GM21526 (cell line): ENCODE measurements at regions not wholly inside any gene's neighbourhood (a gene's known extent, or its start where the extent isn't known, plus 50 kb on each side); places are given as distances from the start of the nearest gene placed in this dataset.
"Not testable (repeated sequence)": the region's sequence is repeated elsewhere in the genome, so short reads cannot be mapped to it uniquely, and the experiment has no call there.

ENCODE experiments used
- ATAC-seq: cut with Tn5 transposase; IDR thresholded peaks from one replicate; pipeline ENCODE4 v1.9.1; 2021; ENCODE audit warnings: moderate library complexity; ENCODE audit not compliant: unreplicated experiment, low FRiP score

GRCh38 chr11:116356451-116356850, 416.3 kb downstream of the BUD13 start:
- ATAC-seq, result no peak

DNA sequence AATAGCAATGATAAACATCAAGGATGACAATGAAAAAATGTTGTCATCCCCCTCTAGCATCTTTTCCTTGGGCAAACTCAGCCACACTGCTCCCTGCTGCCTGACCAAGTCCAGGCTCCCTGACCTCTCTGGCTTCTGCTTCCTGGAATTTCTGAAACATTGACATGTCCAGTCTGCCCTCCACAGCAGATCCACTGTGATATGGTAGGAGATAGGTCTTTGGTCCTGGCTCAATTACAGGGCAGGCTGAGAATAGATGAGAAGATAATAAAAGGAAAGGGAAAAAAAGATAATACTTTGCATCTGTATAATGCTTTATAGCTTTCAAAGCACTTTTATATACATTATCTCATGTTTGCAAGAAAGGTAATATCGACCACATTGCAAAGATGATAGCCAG, 417.7 kb downstream of the BUD13 start:
- no peak for ATAC-seq

GRCh38 chr11:116353589-116353988, 419.2 kb downstream of the BUD13 start:
- no peak for ATAC-seq

DNA sequence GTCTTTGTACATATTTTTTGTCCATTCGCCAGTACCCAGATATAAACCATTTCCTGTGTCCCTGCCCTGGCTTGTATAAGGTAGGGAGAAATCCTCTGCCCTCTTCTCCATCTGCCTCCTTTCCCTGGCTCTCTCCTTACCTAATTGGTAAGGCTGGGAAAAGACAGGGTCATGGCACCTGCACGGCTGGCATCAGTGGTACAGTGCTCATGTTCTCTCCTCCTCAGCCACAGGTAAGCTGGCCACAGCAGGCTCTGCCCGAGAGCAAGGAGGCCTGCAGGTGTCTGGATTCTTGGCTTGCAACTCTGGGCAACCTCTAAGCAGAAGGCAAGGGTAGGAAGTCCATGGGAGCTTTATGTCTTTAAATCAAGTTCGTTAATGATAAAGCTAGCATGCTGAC, 419.9 kb downstream of the BUD13 start:
- no peak for ATAC-seq

DNA sequence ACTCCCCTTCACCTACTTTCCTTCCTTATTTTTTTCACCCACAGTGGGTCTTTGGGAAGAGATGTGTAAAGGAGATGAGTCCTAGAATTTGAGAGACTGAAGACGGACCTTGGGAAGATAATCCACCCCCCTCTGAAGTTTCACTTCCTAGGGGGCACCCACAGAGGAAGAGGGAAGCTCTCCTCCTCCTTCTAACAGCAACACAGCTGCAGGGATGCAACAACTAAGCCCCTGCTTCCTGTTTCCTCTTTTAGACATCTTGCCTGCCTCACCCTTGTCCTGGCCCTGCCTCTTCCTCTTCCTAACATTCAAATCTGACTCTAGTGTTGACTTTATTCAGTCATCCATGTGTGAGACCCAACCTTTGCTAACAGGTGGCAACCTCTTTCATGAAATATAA, 424.6 kb downstream of the BUD13 start:
- no peak for ATAC-seq

GRCh38 chr11:116345575-116345974, 427.2 kb downstream of the BUD13 start:
- ATAC-seq, result no peak

DNA sequence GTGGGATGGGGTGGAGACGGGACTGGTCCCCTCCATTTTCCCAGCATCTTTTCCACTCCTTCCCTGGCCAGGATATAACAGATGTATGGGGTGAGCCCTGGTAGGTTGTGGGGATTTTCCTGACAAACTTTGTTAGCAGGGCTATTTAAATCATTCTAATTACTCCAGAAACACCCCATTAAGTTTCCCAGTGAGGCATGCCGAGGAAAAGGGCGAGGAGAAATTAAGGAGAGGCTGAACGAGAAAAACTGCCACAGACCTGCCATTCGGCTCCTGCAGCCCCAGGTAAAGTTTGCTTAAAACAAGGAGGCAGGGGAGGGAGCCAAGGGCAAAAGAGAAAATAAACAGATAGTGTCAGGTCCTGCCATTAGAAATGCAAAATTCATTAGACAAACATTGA, 428.2 kb downstream of the BUD13 start:
- ATAC-seq, result no peak

GRCh38 chr11:116343270-116343669, 429.5 kb downstream of the BUD13 start:
- no peak for ATAC-seq

GRCh38 chr11:116342148-116342547, 430.6 kb downstream of the BUD13 start:
- no peak for ATAC-seq

GRCh38 chr11:116339306-116340098, 433.3 kb downstream of the BUD13 start:
- no peak for ATAC-seq

DNA sequence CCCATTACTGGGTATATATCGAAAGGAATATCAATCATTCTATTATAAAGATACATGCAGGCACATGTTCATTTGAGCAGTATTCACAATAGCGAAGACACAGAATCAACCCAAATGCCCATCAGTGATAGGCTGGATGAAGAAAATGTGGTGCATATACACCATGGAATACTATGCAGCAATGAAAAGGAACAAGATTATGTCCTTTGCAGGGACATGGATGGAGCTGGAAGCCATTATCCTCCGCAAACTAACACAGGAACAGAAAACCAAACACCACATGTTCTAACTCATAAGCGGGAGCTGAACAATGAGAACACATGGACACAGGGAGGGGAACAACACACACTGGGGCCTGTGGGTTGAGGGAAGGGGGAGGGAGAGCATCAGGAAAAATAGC, 434.3 kb downstream of the BUD13 start:
- ATAC-seq, result not testable (repeated sequence)

GRCh38 chr11:116336540-116336939, 436.2 kb downstream of the BUD13 start:
- ATAC-seq, result no peak

- ATAC-seq, result no peak
Measured at GRCh38 chr11:116335891-116336290, 436.9 kb downstream of the BUD13 start.

DNA sequence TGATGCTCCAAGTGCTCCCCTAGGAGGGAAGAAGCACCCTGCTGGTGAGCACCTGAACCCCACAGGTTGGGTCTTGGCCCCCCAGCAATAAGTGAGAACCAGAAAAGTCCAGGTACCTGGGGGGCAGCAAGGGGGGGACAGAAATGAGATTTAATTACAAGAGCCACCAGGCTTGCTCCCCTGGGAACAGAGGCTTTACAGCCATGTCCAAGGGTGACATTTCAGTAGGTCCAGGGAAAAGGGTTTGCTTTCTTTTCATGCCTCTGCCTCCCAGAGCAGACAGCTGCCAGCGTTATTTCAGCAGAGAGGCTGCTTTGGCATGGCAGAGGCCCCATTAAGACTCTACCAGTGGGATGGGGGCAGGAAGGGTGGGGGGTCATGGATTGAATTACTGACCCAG, 437.7 kb downstream of the BUD13 start:
- ATAC-seq, result no peak

GRCh38 chr11:116334596-116334995, 438.2 kb downstream of the BUD13 start:
- no peak for ATAC-seq

- no peak for ATAC-seq
Measured at GRCh38 chr11:116333001-116333535, 439.7 kb downstream of the BUD13 start.

GRCh38 chr11:116332391-116332790, 440.4 kb downstream of the BUD13 start:
- no peak for ATAC-seq

- no peak for ATAC-seq
Measured at GRCh38 chr11:116331381-116331780, 441.4 kb downstream of the BUD13 start.

DNA sequence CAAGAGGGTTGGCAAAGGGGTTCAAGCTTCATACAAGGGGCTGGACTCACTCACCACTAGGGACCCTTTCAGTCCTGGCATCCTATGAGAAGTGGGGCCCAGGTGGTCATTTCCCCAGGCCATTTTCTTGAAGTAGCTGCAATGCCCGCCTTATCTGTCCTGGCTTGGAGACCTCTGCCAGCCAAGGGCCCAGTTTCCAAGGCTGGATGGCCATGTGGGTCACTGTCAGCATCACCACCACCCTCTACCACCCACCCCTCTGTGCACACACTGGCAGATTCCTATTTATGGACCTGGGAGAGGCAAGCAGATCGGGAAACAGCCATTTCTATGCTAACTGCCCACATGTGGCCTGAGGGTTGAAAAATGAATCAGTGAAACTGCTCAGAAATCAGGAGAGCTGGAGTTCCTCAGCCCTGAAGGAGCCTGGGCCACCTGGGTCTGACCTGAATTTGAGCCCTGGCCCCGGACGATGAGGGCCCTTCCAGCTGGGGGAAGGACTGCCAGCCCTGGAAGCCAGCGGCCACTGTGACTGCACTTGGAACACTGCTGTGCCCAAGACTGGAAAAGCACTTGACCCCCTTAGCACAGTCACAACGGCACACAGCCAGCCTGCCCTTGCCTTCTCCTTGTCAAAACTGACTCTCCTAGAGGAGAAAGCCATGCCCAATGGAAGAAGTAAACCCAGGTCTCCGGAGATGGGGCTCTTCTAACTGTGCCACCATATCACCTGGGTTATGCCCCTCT, 442.2 kb downstream of the BUD13 start:
- no peak for ATAC-seq

DNA sequence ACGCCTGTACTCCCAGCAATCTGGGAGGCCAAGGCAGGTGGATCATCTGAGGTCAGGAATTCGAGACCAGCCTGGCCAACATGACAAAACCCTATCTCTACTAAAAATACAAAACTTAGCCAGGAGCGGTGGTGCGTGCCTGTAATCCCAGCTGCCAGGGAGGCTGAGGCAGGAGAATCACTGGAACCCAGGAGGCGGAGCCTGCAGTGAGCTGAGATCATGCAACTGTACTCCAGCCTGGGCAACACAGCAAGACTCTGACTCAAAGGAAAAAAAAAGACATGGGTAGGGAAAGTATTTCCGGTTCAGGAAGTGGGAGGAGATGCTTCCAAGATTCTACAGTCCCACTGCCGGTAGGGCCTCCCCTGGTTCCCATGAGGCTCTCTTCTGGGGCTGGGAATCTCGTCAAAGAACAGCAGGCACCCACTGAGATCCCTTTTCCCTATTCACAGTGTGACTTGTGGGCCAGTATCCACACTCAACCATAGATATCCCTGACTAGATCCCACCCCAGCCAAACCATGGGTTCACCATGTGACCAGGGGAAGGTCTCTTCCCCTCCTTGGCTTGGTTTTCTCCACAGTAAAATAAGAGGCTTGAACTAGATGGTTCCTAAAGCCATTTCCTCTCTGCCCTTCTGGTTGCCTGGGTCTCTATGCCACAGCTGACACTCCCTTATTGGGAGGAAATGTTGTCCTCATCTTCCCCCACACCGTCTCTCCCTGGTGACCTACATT, 443.3 kb downstream of the BUD13 start:
- ATAC-seq, result no peak

- ATAC-seq, result no peak
Measured at GRCh38 chr11:116328851-116329250, 443.9 kb downstream of the BUD13 start.
